Cardiac septum (tissue), 1 donor: ENCODE measurements at regions not wholly inside any gene's neighbourhood (a gene's known extent, or its start where the extent isn't known, plus 50 kb on each side); places are given as distances from the start of the nearest gene placed in this dataset.

ENCODE experiments used
- DNase-seq: peaks from one replicate; pipeline ENCODE4 v3.0.0-alpha.2; 2020; ENCODE audit warnings: low spot score
- intact Hi-C: fragments of 100-400 bp; cut with DNase I; formaldehyde crosslinking; loops from one replicate; pipeline ENCODE4 v1.14.0; 2022
- donor health status: DM: no; HTN: no; CAD: no.

- DNase-seq: no peak
- intact Hi-C loops: no loop called here
These were observed 333.5 kb downstream of the KCNN2 start for GRCh38 chr5:114695292-114695904.

- no peak for DNase-seq
- intact Hi-C loops: no loop called here
These were observed 324.5 kb downstream of the KCNN2 start for GRCh38 chr5:114686356-114686755.

GRCh38 chr5:114678778-114679177 lies 316.9 kb downstream of the KCNN2 start:
- intact Hi-C loops: no loop called here

GRCh38 chr5:114665551-114665950 lies 303.7 kb downstream of the KCNN2 start:
- intact Hi-C loops: no loop called here
- no peak for DNase-seq

More at GRCh38 chr5:114678778-114679177, 316.9 kb downstream of the KCNN2 start:
- no peak for DNase-seq

- intact Hi-C loops: no loop called here
These were observed 298.9 kb downstream of the KCNN2 start for GRCh38 chr5:114660791-114661190.

GRCh38 chr5:114658194-114658593 lies 296.3 kb downstream of the KCNN2 start:
- DNase-seq: no peak

More at GRCh38 chr5:114660791-114661190, 298.9 kb downstream of the KCNN2 start:
- no peak for DNase-seq

GRCh38 chr5:114657342-114658130 lies 295.7 kb downstream of the KCNN2 start:
- intact Hi-C loops: no loop called here
- DNase-seq: no peak

More at GRCh38 chr5:114658194-114658593, 296.3 kb downstream of the KCNN2 start:
- intact Hi-C loops: no loop called here

GRCh38 chr5:114649878-114650277 lies 288.0 kb downstream of the KCNN2 start:
- DNase-seq: no peak
- intact Hi-C loops: no loop called here

GRCh38 chr5:114648940-114649339 lies 287.1 kb downstream of the KCNN2 start:
- intact Hi-C loops: no loop called here
- DNase-seq: no peak

- intact Hi-C loops: no loop called here
These were observed 282.7 kb downstream of the KCNN2 start for GRCh38 chr5:114644576-114644975.

GRCh38 chr5:114636271-114636670 lies 274.4 kb downstream of the KCNN2 start:
- intact Hi-C loops: no loop called here
- no peak for DNase-seq

More at GRCh38 chr5:114644576-114644975, 282.7 kb downstream of the KCNN2 start:
- DNase-seq: no peak

GRCh38 chr5:114634967-114635901 lies 273.4 kb downstream of the KCNN2 start:
- intact Hi-C loops: no loop called here
- DNase-seq: no peak

GRCh38 chr5:114634517-114634916 lies 272.6 kb downstream of the KCNN2 start:
- DNase-seq: no peak

GRCh38 chr5:114612406-114612805 lies 250.5 kb downstream of the KCNN2 start:
- intact Hi-C loops: no loop called here
- no peak for DNase-seq

More at GRCh38 chr5:114634517-114634916, 272.6 kb downstream of the KCNN2 start:
- intact Hi-C loops: no loop called here

- intact Hi-C loops: no loop called here
- DNase-seq: no peak
These were observed 219.3 kb downstream of the KCNN2 start for GRCh38 chr5:114581136-114581535.

- intact Hi-C loops: no loop called here
- DNase-seq: no peak
These were observed 204.0 kb downstream of the KCNN2 start for GRCh38 chr5:114565871-114566270.

- intact Hi-C loops: no loop called here
- DNase-seq: no peak
These were observed 203.3 kb downstream of the KCNN2 start for GRCh38 chr5:114565139-114565538.

- intact Hi-C loops: no loop called here
- DNase-seq: no peak
These were observed 199.5 kb downstream of the KCNN2 start for GRCh38 chr5:114561415-114561814.
